GM18502 (cell line): ENCODE measurements at regions not wholly inside any gene's neighbourhood (a gene's known extent, or its start where the extent isn't known, plus 50 kb on each side); places are given as distances from the start of the nearest gene placed in this dataset.
"Not testable (repeated sequence)": the region's sequence is repeated elsewhere in the genome, so short reads cannot be mapped to it uniquely, and the experiment has no call there.

Source experiments
- ATAC-seq: cut with Tn5 transposase; IDR thresholded peaks from one replicate; pipeline ENCODE4 v1.9.1; 2021; ENCODE audit warnings: mild to moderate bottlenecking; ENCODE audit not compliant: unreplicated experiment, poor library complexity

GRCh38 chr22:22817468-22818201, 70.0 kb upstream of the IGLL5 start:
- no peak for ATAC-seq

- no peak for ATAC-seq
These were observed 69.4 kb upstream of the IGLL5 start for GRCh38 chr22:22818202-22818538.

- ATAC-seq, result no peak
These were observed 68.5 kb upstream of the IGLL5 start for GRCh38 chr22:22818861-22819855.

- ATAC-seq, result no peak
These were observed 67.5 kb upstream of the IGLL5 start for GRCh38 chr22:22820076-22820475.

DNA sequence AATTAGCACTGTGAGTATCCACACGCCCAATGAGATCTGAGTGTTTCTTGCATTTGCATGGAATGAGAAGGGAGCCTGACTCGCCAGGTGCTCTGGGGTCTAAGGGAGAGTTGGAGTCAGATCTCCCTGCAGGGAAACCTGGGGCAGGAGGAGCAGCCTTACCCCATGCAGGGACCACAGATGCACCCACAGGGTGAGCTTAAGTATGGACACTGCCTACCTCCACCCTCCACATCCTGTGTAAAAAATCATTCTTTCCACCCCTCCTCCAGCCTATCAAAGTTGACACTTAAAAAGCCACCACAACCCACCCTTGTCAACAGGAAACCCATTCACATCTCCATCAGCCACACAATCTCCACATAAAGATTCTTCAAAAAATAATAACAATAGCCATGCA, 67.0 kb upstream of the IGLL5 start:
- ATAC-seq, result no peak

DNA sequence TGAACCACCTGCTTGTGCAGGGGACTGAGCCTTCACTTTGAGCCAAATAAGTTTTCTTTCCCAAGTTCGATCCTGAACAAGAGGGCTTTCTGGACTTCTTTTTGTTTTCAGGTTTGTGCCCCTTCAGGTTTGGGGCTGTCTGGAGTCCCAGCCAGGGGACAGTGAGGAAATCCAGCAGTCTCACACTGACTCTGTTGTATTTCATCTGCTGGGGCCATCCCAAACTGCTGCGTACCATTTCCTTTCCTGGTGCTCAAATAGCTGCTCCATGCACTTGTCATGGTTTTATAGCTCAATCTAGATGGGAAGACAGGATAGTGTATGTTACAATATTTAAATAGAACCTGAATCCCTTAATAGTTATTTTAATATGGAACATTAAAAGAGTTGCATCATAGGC, 66.3 kb upstream of the IGLL5 start:
- ATAC-seq, result no peak

DNA sequence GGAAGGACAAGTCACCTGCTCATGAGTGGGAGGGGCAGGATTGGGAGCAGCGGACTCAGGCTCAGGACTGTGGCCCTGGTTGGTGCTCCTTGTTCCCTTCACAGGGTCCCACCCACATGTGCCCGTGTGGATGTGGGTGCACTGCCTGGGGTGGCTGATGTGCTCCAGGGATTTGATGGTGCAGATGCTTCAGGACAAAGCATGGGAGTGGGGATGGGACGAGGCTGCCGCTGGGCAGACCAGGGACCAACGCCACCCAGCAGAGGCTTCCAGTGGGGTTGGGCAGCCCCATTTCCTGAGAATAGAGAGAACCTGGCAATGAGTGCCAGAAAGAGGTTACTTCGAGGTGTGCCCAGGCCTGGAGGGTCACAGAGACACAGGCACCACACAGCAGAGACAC, 65.5 kb upstream of the IGLL5 start:
- no peak for ATAC-seq

DNA sequence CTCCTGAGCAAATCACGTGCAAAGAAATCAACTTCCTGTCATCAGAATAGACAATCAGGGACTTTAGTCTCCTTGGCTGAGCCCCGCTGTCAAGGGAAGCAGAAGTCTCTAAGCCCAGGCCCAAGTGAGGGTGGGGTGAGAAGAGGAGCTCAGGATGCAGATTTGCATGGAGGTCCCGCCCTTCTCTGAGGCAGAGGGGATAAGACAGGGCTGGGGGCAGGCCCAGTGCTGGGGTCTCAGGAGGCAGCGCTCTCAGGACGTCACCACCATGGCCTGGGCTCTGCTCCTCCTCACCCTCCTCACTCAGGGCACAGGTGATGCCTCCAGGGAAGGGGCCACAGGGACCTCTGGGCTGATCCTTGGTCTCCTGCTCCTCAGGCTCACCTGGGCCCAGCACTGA, 65.1 kb upstream of the IGLL5 start:
- not testable (repeated sequence) for ATAC-seq

DNA sequence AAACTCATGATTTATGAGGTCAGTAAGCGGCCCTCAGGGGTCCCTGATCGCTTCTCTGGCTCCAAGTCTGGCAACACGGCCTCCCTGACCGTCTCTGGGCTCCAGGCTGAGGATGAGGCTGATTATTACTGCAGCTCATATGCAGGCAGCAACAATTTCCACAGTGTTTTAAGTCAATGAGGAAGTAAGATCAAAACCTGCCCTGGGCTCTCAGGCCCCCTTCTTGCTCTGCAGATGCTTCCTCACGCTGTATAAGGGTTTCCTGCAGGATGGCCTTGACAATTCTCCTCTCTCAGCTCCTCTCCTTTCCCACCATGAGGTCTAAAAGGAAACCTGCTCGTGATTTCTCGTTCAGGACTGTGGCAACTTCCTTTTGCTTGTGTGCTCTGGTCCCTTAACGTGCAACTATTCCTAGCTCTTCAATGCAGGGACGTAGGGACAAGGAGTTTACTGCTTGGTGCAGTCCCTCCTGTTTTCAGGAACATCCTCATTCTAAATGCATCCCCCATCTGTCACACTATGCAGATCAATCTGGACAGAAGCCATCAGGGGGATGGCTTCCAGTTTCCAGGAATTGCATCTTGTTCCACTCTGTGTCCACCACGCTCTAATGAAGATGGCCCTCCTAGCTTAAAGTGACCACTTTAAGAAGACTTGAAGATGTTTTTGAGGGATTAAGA, 64.3 kb upstream of the IGLL5 start:
- ATAC-seq, result no peak

DNA sequence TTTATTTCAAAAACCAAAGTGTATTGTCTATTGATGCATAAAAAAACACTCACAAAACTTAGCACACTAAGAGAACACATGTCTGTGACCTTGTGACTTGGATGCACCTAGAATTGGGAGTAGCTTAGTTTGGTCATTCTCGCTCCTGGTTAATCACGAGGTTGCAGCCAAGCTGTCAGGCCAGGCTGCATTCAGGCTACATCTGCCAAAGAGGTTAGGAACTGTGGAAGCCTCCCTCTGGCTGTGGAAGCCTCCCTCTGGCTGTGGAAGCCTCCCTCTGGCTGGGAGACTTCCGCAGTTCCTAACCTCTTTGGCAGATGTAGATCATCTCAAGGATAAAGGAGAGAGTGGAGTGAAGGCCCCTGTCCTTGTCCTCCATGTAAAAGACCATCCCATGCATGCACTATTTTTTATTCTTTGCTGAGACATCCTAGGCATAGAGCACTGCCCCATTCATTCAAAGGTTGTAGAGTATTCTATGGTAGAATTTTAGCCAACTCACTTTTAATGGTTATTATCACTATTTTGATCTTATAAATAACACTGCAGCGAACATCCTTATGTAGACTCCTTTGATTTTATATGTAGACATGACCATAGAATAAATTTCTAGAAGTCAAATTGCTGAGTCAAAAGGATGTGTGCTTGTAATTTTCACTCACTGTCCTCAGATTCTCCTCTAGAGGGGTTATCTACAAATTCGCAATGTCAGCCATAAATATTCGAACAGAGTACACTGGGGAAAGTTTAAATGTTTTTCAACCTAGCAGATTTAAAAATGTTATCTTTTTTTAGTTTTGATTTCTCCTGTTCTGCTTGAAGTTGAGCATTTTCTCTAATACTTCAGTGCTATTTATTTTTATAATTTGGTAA, 63.0 kb upstream of the IGLL5 start:
- ATAC-seq, result no peak

- no peak for ATAC-seq
These were observed 62.4 kb upstream of the IGLL5 start for GRCh38 chr22:22825213-22825593.

DNA sequence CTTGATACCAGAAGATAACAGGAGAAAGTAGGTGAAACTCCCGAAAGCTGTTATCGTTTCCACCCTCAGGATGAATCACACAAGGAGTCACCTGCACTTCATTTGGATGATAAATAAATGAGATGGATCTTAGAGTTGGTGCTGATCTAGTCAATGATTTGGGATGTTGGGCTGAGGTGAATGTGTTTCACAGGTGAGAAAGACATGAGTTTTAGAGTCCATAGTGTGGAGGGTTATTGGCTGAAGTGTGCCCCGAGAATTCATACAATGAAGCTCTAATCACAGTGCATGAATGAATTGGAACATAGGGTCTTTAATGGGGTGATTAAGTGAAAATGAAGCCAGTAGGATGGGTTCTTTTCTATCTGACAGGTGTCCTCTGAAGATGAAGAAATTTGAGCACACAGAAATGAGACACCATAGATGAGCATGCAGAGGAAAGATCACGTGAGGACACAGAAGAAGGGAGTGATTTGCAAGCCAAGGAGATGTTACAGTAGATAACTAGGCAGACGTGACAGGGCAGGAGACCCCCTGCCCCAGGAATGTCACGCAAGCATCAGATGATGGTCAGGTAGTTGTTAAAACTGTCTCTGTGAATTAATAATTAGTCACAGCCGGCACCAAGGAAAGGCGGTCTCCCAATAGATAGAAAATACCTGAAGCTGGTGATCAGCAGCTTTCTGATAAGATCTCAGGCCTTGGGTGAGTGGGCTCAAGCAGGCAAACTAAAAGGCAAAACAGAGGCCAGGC, 60.3 kb upstream of the IGLL5 start:
- ATAC-seq, result no peak

- no peak for ATAC-seq
These were observed 57.4 kb upstream of the IGLL5 start for GRCh38 chr22:22830193-22830592.

- ATAC-seq, result no peak
These were observed 56.5 kb upstream of the IGLL5 start for GRCh38 chr22:22830957-22831688.

DNA sequence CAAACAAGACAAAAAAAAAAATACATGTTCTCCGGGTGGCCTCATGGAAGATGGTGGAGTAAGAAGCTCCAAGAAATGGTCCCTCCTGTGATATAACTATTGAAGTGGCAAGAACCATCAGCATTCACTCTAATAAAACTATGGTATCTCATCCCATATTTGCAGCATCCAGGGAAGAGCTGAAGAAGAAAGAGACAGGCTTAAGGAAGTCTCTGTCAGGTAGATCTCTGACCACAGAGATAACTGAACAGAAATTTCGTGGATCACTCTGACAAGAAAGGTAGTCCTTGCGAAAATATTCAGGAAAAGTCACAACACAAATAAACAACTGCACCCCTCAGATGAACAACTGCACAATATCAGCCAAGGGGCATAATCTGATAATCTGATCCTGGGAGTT, 54.6 kb upstream of the IGLL5 start:
- ATAC-seq, result no peak

- ATAC-seq, result no peak
These were observed 54.1 kb upstream of the IGLL5 start for GRCh38 chr22:22833488-22833887.

DNA sequence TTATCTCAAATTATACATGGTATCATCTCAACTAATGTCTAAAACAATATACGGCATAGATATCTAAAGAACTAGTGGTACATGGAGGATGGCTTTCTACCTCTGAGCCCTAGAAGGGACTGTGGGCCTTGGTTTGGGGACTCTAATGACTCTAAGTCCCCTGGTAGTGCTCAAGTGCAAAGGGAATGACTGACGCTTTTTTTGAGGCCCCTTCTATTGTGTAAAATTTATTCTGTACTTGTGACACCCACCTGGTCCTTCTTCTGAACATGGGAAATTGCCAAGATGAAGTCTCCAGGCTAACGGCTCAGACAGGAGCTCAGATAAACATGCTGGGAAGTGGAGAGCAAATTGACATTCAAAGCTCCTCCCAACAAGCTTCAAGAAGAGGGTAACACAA, 53.4 kb upstream of the IGLL5 start:
- no peak for ATAC-seq

- ATAC-seq, result no peak
These were observed 52.8 kb upstream of the IGLL5 start for GRCh38 chr22:22834783-22835182.

GRCh38 chr22:22835242-22835641, 52.4 kb upstream of the IGLL5 start:
- ATAC-seq, result no peak
